Trophoblast cell (in vitro differentiated cells and primary cell): ENCODE measurements at regions not wholly inside any gene's neighbourhood (a gene's known extent, or its start where the extent isn't known, plus 50 kb on each side); places are given as distances from the start of the nearest gene placed in this dataset.
A peak's percentile ranks its signal among the peaks of the same experiment; 100 is the strongest.

Experiments used
- DNase-seq, 2 donors: peaks; one replicate each; pipeline ENCODE4 v3.0.0-alpha.2; 2016
- H2AFZ ChIP-seq: 2 replicates; pipeline ENCODE4 v1.6.1; 2013; ENCODE audit warnings: low read length, moderate library complexity, mild to moderate bottlenecking; ENCODE audit not compliant: insufficient read depth, poor library complexity
- H2AK5ac ChIP-seq: 2 replicates; pipeline ENCODE4 v1.6.1; 2013; ENCODE audit warnings: mild to moderate bottlenecking, low read length
- H2BK120ac ChIP-seq: 2 replicates; pipeline ENCODE4 v1.6.1; 2013; ENCODE audit warnings: low read length, mild to moderate bottlenecking, moderate library complexity; ENCODE audit not compliant: insufficient read depth, poor library complexity
- H2BK12ac ChIP-seq: 2 replicates; pipeline ENCODE4 v1.6.1; 2013; ENCODE audit warnings: mild to moderate bottlenecking, low read length, moderate library complexity
- H2BK5ac ChIP-seq: 2 replicates; pipeline ENCODE4 v1.6.1; 2013; ENCODE audit warnings: low read length, low read depth, moderate library complexity, mild to moderate bottlenecking; ENCODE audit not compliant: poor library complexity
- H3K14ac ChIP-seq: 2 replicates; pipeline ENCODE4 v1.6.1; 2013; ENCODE audit warnings: mild to moderate bottlenecking, low read length
- H3K18ac ChIP-seq: 2 replicates; pipeline ENCODE4 v1.6.1; 2013; ENCODE audit warnings: mild to moderate bottlenecking, low read length
- H3K23ac ChIP-seq: 2 replicates; pipeline ENCODE4 v1.6.1; 2013; ENCODE audit warnings: low read length
- H3K27ac ChIP-seq: 2 replicates; pipeline ENCODE4 v1.5.1; 2013; ENCODE audit warnings: low read depth, mild to moderate bottlenecking, inconsistent platforms, low read length, moderate library complexity
- H3K27me3 ChIP-seq: 2 replicates; pipeline ENCODE4 v1.6.1; 2013; ENCODE audit warnings: inconsistent platforms, mild to moderate bottlenecking, low read length, moderate library complexity; ENCODE audit not compliant: insufficient read depth
- H3K36me3 ChIP-seq, 2 experiments: 1 replicate in 1 of 2; 2 replicates in 1 of 2; pipeline ENCODE4 v1.6.1; 2013; ENCODE audit warnings: low read length in 2 of 2, mild to moderate bottlenecking in 2 of 2, moderate library complexity in 1 of 2; ENCODE audit not compliant: insufficient read depth in 2 of 2, control insufficient read depth in 1 of 2
- H3K4ac ChIP-seq: 2 replicates; pipeline ENCODE4 v1.6.1; 2013; ENCODE audit warnings: low read depth, mild to moderate bottlenecking, low read length, moderate library complexity
- H3K4me1 ChIP-seq, 2 experiments: 1 replicate in 1 of 2; 2 replicates in 1 of 2; pipeline ENCODE4 v1.6.1; 2013; ENCODE audit warnings: low read length in 2 of 2, mild to moderate bottlenecking in 2 of 2, moderate library complexity in 1 of 2; ENCODE audit not compliant: insufficient read depth in 2 of 2, control insufficient read depth in 1 of 2
- H3K4me2 ChIP-seq: 2 replicates; pipeline ENCODE4 v1.6.1; 2013; ENCODE audit warnings: inconsistent platforms, mild to moderate bottlenecking, low read length, moderate library complexity
- H3K4me3 ChIP-seq: 2 replicates; pipeline ENCODE4 v1.5.1; 2013; ENCODE audit warnings: mild to moderate bottlenecking, low read depth, low read length, inconsistent platforms
- H3K79me1 ChIP-seq: one replicate; pipeline ENCODE4 v1.6.1; 2013; ENCODE audit warnings: low read length
- H3K79me2 ChIP-seq: 2 replicates; pipeline ENCODE4 v1.6.1; 2013; ENCODE audit warnings: low read length, mild to moderate bottlenecking; ENCODE audit not compliant: control insufficient read depth, insufficient read depth, poor library complexity
- H3K9ac ChIP-seq: 2 replicates; pipeline ENCODE4 v1.6.1; 2013; ENCODE audit warnings: mild to moderate bottlenecking, low read length
- H3K9me3 ChIP-seq: 2 replicates; pipeline ENCODE4 v1.6.1; 2013; ENCODE audit warnings: low read depth, mild to moderate bottlenecking, control low read depth, inconsistent platforms, low read length; ENCODE audit not compliant: insufficient read depth
- H4K12ac ChIP-seq: 2 replicates; pipeline ENCODE4 v1.6.1; 2013; ENCODE audit warnings: low read depth, mild to moderate bottlenecking, low read length, moderate library complexity
- H4K8ac ChIP-seq: 2 replicates; pipeline ENCODE4 v1.6.1; 2013; ENCODE audit warnings: low read depth, mild to moderate bottlenecking, low read length, moderate library complexity
- H4K91ac ChIP-seq: one replicate; pipeline ENCODE4 v1.6.1; 2013; ENCODE audit warnings: low read depth, mild to moderate bottlenecking, low read length, moderate library complexity
- WGBS: extraction: QIAGEN DNeasy Blood & Tissue Kit; methylation state at CpG from one replicate; pipeline ENCODE4 v1.1.7; 2013; ENCODE audit warnings: missing lambda C conversion rate; ENCODE audit not compliant: insufficient read length, insufficient coverage; ENCODE audit errors: extremely low coverage; 5-methylcytosine and 5-hydroxymethylcytosine counted together

DNA sequence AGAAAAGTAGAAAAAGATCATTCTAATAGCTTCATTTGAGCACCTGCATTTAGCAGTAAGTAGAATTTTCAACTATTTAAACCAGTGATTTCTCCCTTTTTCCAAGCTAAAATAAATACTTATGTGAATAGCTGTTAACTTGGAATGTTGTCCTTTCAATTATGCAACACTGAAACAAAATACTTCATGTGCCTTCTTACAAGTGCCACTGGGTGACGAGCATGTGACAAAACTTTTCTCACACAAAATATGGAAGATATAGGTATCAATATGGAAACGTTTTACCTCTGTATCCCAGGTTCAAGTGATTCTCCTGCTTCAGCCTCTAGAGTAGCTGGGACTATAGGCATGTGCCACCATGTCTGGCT, 708.3 kb downstream of the STIM2 start:
- H3K36me3 ChIP-seq = no peaks in the 10 kb centered on the region
- no peak overlapping the region for H3K27ac ChIP-seq
- H3K18ac ChIP-seq = no peak overlapping the region
- no peak overlapping the region for H2AK5ac ChIP-seq
- no peak overlapping the region for H3K23ac ChIP-seq
- no peak overlapping the region for H4K12ac ChIP-seq
- no peak overlapping the region for H3K4ac ChIP-seq
- H3K9me3 ChIP-seq = no peaks in the 10 kb centered on the region
- no peak overlapping the region for H3K9ac ChIP-seq
- no peaks in the 10 kb centered on the region for H3K4me1 ChIP-seq
- H3K27me3 ChIP-seq = no peaks in the 10 kb centered on the region
- no peaks in the 10 kb centered on the region for H3K79me1 ChIP-seq
- no peak overlapping the region for H3K4me3 ChIP-seq
- H4K8ac ChIP-seq = no peak overlapping the region
- no CpG with 5 or more reads among the region's 2 CpGs for WGBS
- no peak overlapping the region for H3K4me2 ChIP-seq
- DNase-seq = peak in 1 of 2 donors; percentile 25
- H2BK5ac ChIP-seq = no peak overlapping the region
- no peak overlapping the region for H2AFZ ChIP-seq
- no peak overlapping the region for H2BK12ac ChIP-seq
- no peak overlapping the region for H3K14ac ChIP-seq
- no peaks in the 10 kb centered on the region for H3K79me2 ChIP-seq
- H2BK120ac ChIP-seq = no peak overlapping the region
- no peak overlapping the region for H4K91ac ChIP-seq

DNA sequence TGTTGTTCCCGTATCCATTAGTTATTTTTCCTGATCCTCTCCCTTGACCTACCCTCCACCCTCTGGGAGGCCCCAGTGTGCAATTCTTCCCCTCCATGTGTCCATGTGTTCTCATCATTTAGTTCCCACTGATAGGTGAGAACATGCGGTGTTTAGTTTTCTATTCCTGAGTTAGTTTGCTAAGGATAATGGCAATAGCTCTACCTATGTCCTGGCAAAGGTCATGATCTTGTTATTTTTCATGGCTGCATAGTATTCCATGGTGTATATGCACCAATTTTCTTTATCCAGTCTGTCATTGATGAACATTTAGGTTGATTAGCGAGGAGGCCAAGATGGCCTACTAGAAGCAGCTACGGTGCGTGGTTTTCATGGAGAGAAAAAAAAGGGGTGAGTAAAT, 714.1 kb downstream of the STIM2 start:
- no CpG with 5 or more reads among the region's 5 CpGs for WGBS

DNA sequence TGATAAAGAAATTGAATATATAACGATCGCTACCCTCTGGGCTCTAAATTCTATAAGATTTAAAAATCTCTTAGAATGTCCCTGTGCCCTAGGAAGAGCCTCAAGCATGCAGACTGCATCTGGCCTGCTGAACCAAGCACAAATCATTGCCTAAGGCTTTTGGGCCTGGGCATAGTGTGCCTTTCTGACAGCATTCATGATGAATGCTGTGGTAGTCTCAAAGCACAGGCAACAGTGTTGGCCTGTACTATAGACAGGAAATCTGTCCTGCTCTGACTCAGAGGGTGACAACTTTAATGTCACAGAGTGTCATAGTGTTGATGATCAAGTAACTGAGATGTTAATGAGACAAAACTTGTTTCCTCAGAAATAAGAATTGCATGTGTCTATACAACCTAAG, 717.3 kb downstream of the STIM2 start:
- Histone ChIP-seq H2AFZ (no peak overlapping the region), H4K8ac (no peak overlapping the region), H3K79me1 (no peaks in the 10 kb centered on the region), H3K27ac (no peak overlapping the region), H3K4me1 (no peaks in the 10 kb centered on the region), H3K4me3 (no peak overlapping the region), H4K12ac (no peak overlapping the region), H3K79me2 (no peaks in the 10 kb centered on the region), H3K4ac (no peak overlapping the region), H2BK120ac (no peak overlapping the region), H3K9ac (no peak overlapping the region), H3K18ac (no peak overlapping the region), H3K23ac (no peak overlapping the region), H2BK12ac (no peak overlapping the region), H3K36me3 (no peaks in the 10 kb centered on the region), H4K91ac (no peak overlapping the region), H3K27me3 (no peaks in the 10 kb centered on the region), H3K4me2 (no peak overlapping the region), H3K9me3 (no peaks in the 10 kb centered on the region), H2AK5ac (no peak overlapping the region), H3K14ac (no peak overlapping the region), H2BK5ac (no peak overlapping the region)
- WGBS = no CpG with 5 or more reads among the region's 2 CpGs
- DNase-seq = no peak

More for the DNA sequence above, 714.1 kb downstream of the STIM2 start:
- Histone ChIP-seq H3K9me3 (no peaks in the 10 kb centered on the region), H3K36me3 (no peaks in the 10 kb centered on the region), H3K9ac (no peak overlapping the region), H3K18ac (no peak overlapping the region), H3K27ac (no peak overlapping the region), H4K12ac (no peak overlapping the region), H4K91ac (no peak overlapping the region), H2BK5ac (no peak overlapping the region), H2BK12ac (no peak overlapping the region), H3K27me3 (no peaks in the 10 kb centered on the region), H3K79me2 (no peaks in the 10 kb centered on the region), H2AK5ac (no peak overlapping the region), H3K4me3 (no peak overlapping the region), H4K8ac (no peak overlapping the region), H3K79me1 (no peaks in the 10 kb centered on the region), H3K23ac (no peak overlapping the region), H3K4me1 (no peaks in the 10 kb centered on the region), H2AFZ (no peak overlapping the region), H3K4ac (no peak overlapping the region), H3K14ac (no peak overlapping the region), H3K4me2 (no peak overlapping the region), H2BK120ac (no peak overlapping the region)
- DNase-seq = no peak

DNA sequence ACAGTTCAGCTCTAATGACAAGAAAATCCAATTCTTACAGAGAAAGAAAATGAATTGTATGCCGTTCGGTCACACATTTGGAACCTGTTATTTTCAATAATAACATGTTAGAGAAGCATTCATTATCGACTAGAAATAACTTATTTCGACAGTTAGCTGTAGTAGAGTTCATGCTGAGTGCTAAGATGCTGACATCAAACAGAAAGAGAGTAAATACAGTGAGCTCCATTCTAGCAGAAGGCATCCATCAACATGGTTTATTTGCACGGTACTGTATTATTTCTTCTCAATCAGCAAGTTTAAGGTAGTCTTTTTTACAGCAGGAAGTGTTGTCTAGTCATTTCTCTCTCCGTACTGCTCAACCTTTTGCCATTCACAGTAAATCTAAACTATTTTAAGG, 732.1 kb downstream of the STIM2 start:
- Histone ChIP-seq H4K8ac (no peak overlapping the region), H3K4me3 (no peak overlapping the region), H2BK12ac (no peak overlapping the region), H3K14ac (no peak overlapping the region), H2BK5ac (no peak overlapping the region), H3K9ac (no peak overlapping the region), H3K18ac (no peak overlapping the region), H2BK120ac (no peak overlapping the region), H2AK5ac (no peak overlapping the region), H3K79me2 (no peaks in the 10 kb centered on the region), H3K23ac (no peak overlapping the region), H3K4me2 (no peak overlapping the region), H3K79me1 (no peaks in the 10 kb centered on the region), H4K91ac (no peak overlapping the region), H3K4me1 (no peaks in the 10 kb centered on the region), H3K36me3 (no peaks in the 10 kb centered on the region), H2AFZ (no peak overlapping the region), H3K27me3 (no peaks in the 10 kb centered on the region), H3K9me3 (no peaks in the 10 kb centered on the region), H3K27ac (no peak overlapping the region), H3K4ac (no peak overlapping the region), H4K12ac (no peak overlapping the region)
- no peak for DNase-seq
- no CpG with 5 or more reads among the region's 6 CpGs for WGBS
